ENCODE measurements at regions not wholly inside any gene's neighbourhood (a gene's known extent, or its start where the extent isn't known, plus 50 kb on each side); places are given as distances from the start of the nearest gene placed in this dataset.

DNA sequence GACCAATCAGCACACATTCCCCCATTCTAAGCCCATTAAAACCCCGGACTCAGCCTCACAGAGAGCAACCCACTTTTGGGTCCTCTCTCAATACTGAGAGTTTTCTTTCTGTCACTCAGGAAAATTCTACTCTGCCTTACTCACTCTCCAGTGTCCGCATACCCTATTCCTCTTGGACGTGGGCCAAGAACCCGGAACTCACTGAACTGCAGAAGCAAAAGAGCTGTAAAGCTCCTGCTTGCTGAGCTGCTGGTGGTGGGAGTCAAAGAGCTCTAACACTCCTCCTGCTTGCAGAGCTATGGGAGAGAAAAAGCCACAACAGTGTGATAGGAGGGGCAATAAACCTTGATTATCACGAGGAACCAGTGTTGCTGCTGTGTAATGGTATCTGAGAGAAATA lies 386.9 kb downstream of the POM121L12 start:
- TF ChIP-seq, protein P1, sequence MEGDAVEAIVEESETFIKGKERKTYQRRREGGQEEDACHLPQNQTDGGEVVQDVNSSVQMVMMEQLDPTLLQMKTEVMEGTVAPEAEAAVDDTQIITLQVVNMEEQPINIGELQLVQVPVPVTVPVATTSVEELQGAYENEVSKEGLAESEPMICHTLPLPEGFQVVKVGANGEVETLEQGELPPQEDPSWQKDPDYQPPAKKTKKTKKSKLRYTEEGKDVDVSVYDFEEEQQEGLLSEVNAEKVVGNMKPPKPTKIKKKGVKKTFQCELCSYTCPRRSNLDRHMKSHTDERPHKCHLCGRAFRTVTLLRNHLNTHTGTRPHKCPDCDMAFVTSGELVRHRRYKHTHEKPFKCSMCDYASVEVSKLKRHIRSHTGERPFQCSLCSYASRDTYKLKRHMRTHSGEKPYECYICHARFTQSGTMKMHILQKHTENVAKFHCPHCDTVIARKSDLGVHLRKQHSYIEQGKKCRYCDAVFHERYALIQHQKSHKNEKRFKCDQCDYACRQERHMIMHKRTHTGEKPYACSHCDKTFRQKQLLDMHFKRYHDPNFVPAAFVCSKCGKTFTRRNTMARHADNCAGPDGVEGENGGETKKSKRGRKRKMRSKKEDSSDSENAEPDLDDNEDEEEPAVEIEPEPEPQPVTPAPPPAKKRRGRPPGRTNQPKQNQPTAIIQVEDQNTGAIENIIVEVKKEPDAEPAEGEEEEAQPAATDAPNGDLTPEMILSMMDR (IDR thresholded peaks at IDR 0.05; ENCODE audit: extremely low read depth, missing control alignments): no peak
- DNase-seq (ENCODE audit: low spot score): no peak

DNA sequence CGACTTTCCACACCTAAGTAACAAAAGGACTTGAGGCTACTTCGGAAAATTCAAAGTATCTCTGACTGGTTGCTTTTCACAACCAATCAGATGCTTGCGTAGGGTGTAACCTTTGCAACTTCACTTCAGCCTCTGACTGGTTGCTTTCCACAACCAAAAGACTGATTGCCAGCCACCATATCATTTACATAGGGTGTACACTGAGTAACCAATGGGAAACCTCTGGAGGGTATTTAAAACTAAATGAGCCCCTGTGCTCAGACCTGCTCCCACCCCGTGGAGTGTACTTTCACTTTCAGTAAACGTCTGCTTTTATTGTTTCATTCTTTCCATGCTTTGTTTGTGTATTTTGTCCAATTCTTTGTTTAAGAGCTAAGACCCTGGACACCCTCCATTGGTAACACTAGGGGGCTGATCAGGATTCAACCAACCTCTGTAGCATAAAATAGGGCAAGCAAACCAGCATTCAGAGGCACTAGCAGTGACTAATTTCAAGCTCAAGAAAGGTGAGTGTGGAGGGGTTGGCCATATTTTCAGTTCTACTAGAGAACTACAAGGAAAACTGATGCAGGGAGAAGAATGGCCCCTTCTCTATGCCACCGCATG lies 390.8 kb downstream of the POM121L12 start:
- DNase-seq (ENCODE audit: low spot score): no peak
- TF ChIP-seq, protein P1 (IDR thresholded peaks at IDR 0.05; ENCODE audit: extremely low read depth, missing control alignments): no peak

DNA sequence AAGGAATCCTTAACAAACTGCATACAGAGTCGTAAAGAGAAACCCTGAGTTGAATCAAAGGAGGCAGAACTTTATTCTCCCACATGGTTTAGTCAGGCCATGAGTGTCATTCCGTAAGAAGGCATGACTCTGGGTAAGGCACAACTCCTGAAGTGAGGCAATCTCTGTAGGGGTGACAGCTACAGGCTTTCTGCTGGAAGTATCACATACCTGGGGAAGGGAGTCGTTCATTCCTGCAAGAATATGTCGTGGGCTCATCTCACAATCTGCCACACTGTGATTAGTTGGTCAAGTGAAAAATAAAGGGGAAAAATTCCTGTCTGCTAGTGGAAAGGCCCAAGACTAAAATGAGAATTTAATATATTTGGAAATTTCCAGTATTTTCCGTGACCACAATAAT lies 392.6 kb downstream of the POM121L12 start:
- no peak for DNase-seq (ENCODE audit: low spot score)
- TF ChIP-seq, protein P1 (IDR thresholded peaks at IDR 0.05; ENCODE audit: extremely low read depth, missing control alignments): no peak

DNA sequence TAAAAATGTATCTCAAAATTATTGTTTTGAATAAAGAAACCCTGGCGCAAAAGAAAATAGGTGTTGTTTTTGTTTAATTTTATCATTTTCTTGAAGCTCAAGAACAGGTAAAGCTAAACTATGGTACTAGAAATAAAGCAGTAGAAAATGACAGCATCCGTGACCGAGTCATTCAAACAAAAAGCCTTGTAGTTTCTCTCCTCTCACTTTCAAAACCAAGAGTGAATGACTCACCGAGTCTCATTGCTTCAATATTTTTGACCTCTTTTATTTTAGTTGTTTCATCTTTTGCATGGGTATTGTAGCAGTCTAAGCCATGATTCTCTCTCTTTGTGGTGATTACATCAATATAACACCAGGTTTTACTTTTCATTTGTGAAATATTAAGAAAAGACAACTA lies 396.5 kb downstream of the POM121L12 start:
- no peak for DNase-seq (ENCODE audit: low spot score)
- TF ChIP-seq, protein P1 (IDR thresholded peaks at IDR 0.05; ENCODE audit: extremely low read depth, missing control alignments): no peak

GRCh38 chr7:53437336-53437735 lies 401.9 kb downstream of the POM121L12 start:
- TF ChIP-seq, protein P1 (IDR thresholded peaks at IDR 0.05; ENCODE audit: extremely low read depth, missing control alignments): no peak
- DNase-seq (ENCODE audit: low spot score): no peak

GRCh38 chr7:53446170-53446569 lies 410.7 kb downstream of the POM121L12 start:
- no peak for DNase-seq (ENCODE audit: low spot score)
- TF ChIP-seq, protein P1 (IDR thresholded peaks at IDR 0.05; ENCODE audit: extremely low read depth, missing control alignments): no peak

GRCh38 chr7:53458636-53459035 lies 423.2 kb downstream of the POM121L12 start:
- TF ChIP-seq, protein P1 (IDR thresholded peaks at IDR 0.05; ENCODE audit: extremely low read depth, missing control alignments): no peak
- no peak for DNase-seq (ENCODE audit: low spot score)

Data from GM20000 (cell line).